Adrenal gland (tissue), 9 donors: ENCODE measurements at regions not wholly inside any gene's neighbourhood (a gene's known extent, or its start where the extent isn't known, plus 50 kb on each side); places are given as distances from the start of the nearest gene placed in this dataset.

Source experiments
- DNase-seq, 7 donors: peaks; one replicate each; pipeline ENCODE4 v3.0.0-alpha.2; 2019 to 2020
- H3K27ac ChIP-seq, 5 donors: fragments of 200-600 bp; sonication (generic) in 4 of 5; 1 replicate in 3 of 5; 2 replicates in 2 of 5; pipeline versions ENCODE4 v1.5.1 to v1.8.0; 2016 to 2020; ENCODE audit warnings: mild to moderate bottlenecking in 1 of 5
- H3K27me3 ChIP-seq: fragments of 200-600 bp; 2 replicates; pipeline ENCODE4 v1.8.0; 2021
- H3K36me3 ChIP-seq, 2 donors: fragments of 200-600 bp; replicated peaks in 1 of 2; 1 replicate in 1 of 2; 2 replicates in 1 of 2; pipeline versions ENCODE4 v1.5.1 to v1.8.0; 2018 to 2022
- H3K4me1 ChIP-seq, 2 donors: fragments of 200-600 bp; replicated peaks in 1 of 2; 1 replicate in 1 of 2; 2 replicates in 1 of 2; pipeline versions ENCODE4 v1.5.1 to v1.8.0; 2018 to 2021
- H3K4me3 ChIP-seq, 4 donors: fragments of 200-600 bp; sonication (generic) in 3 of 4; one replicate each; pipeline ENCODE4 v1.5.1; 2016 to 2018
- H3K9me3 ChIP-seq, 3 donors: fragments of 200-600 bp; sonication (generic) in 1 of 3; replicated peaks in 1 of 3; 1 replicate in 2 of 3; 2 replicates in 1 of 3; pipeline versions ENCODE4 v1.5.1 to v1.8.0; 2016 to 2021
- POLR2A ChIP-seq, 2 donors: fragments of 450-650 bp; IDR thresholded peaks; one replicate each; pipeline ENCODE4 v1.6.1; 2017; ENCODE audit warnings: antibody characterized with exemption in 2 of 2, mild to moderate bottlenecking in 2 of 2, moderate library complexity in 1 of 2
- WGBS, 4 donors: extraction: QIAGEN DNeasy Blood & Tissue Kit in 2 of 4; methylation state at CpG; one replicate each; pipeline versions ENCODE4 v1.1.5 to v1.1.7; 2013 to 2017; 5-methylcytosine and 5-hydroxymethylcytosine counted together
- intact Hi-C, 2 donors: fragments of 100-400 bp; cut with DNase I; formaldehyde crosslinking; loops; one replicate each; pipeline versions ENCODE4 v1.14.1 to v1.15.0; 2022 to 2023
- TF ChIP-seq, protein P1 (sequence below), 6 experiments: fragments of 450-650 bp in 4 of 6; fragments of 200-600 bp in 2 of 6; sonication (generic) in 1 of 6; IDR thresholded peaks; 1 replicate in 5 of 6; 2 replicates in 1 of 6; pipeline versions ENCODE4 v1.5.1 to v1.8.0; 2016 to 2021; ENCODE audit warnings: antibody characterized with exemption in 6 of 6, mild to moderate bottlenecking in 2 of 6, moderate library complexity in 1 of 6
- donor health status: healthy with polysubstance abuse.
- donor health status: Bipolar disorder and iron deficiency.
- donor health status: DM: yes; HTN: yes; CAD: no.
- donor health status: DM: no; HTN: no; CAD: no.
- donor health status: DM: no; HTN: no; CAD: no.

GRCh38 chr2:76187415-76187814, 476.7 kb upstream of the GCFC2 start:
- no peaks in the 10 kb centered on the region for H3K4me1 ChIP-seq
- H3K27me3 ChIP-seq = no peaks in the 10 kb centered on the region
- no peak for DNase-seq
- no peak overlapping the region for H3K27ac ChIP-seq
- intact Hi-C loops = no loop called here
- no peak overlapping the region for H3K4me3 ChIP-seq
- no peak for TF ChIP-seq POLR2A (IDR thresholded peaks at IDR 0.05)
- TF ChIP-seq, protein P1, sequence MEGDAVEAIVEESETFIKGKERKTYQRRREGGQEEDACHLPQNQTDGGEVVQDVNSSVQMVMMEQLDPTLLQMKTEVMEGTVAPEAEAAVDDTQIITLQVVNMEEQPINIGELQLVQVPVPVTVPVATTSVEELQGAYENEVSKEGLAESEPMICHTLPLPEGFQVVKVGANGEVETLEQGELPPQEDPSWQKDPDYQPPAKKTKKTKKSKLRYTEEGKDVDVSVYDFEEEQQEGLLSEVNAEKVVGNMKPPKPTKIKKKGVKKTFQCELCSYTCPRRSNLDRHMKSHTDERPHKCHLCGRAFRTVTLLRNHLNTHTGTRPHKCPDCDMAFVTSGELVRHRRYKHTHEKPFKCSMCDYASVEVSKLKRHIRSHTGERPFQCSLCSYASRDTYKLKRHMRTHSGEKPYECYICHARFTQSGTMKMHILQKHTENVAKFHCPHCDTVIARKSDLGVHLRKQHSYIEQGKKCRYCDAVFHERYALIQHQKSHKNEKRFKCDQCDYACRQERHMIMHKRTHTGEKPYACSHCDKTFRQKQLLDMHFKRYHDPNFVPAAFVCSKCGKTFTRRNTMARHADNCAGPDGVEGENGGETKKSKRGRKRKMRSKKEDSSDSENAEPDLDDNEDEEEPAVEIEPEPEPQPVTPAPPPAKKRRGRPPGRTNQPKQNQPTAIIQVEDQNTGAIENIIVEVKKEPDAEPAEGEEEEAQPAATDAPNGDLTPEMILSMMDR (IDR thresholded peaks at IDR 0.05) = no peak
- no peaks in the 10 kb centered on the region for H3K36me3 ChIP-seq
- H3K9me3 ChIP-seq = no peaks in the 10 kb centered on the region
- WGBS, 4 donors = 58 to 69% (median 66%) methylated on average over 1 of the region's 1 CpG

GRCh38 chr2:76180676-76181075, 470.0 kb upstream of the GCFC2 start:
- Histone ChIP-seq H3K27me3 (no peaks in the 10 kb centered on the region), H3K36me3 (no peaks in the 10 kb centered on the region), H3K27ac (no peak overlapping the region), H3K4me1 (no peaks in the 10 kb centered on the region), H3K9me3 (no peaks in the 10 kb centered on the region), H3K4me3 (no peak overlapping the region)
- no peak for DNase-seq
- no peak for TF ChIP-seq POLR2A (IDR thresholded peaks at IDR 0.05)
- TF ChIP-seq, protein P1 (IDR thresholded peaks at IDR 0.05) = no peak
- intact Hi-C loops = no loop called here
- WGBS, 4 donors = 83 to 100% (median 95%) methylated on average over 1 of the region's 1 CpG

DNA sequence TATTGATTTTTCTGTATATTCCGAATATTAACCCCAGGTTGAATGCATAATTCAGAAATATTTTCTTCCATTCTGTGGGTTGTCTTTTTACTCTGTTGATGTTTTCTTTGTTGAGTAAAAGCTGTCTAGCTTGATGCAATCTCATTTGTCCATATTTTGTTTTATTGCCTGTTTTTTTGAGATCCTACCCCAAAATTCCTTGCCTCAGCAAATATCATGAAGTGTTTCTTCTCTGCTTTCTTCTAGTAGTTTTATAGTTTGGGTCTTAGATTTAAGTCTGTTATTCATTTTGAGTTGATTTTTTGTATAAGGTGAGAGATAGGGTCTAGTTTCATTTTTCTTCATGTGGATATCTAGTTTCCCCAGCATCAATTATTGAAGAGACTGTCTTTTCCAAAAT, 467.9 kb upstream of the GCFC2 start:
- no peaks in the 10 kb centered on the region for H3K9me3 ChIP-seq
- no peak for TF ChIP-seq POLR2A (IDR thresholded peaks at IDR 0.05)
- TF ChIP-seq, protein P1 (IDR thresholded peaks at IDR 0.05) = no peak
- H3K27ac ChIP-seq = no peak overlapping the region
- no peak for DNase-seq
- H3K4me3 ChIP-seq = no peak overlapping the region
- intact Hi-C loops = no loop called here
- 77 to 94% (median 85%) methylated on average over 1 of the region's 1 CpG for WGBS, 4 donors
- H3K27me3 ChIP-seq = no peaks in the 10 kb centered on the region
- no peaks in the 10 kb centered on the region for H3K4me1 ChIP-seq
- H3K36me3 ChIP-seq = no peaks in the 10 kb centered on the region

DNA sequence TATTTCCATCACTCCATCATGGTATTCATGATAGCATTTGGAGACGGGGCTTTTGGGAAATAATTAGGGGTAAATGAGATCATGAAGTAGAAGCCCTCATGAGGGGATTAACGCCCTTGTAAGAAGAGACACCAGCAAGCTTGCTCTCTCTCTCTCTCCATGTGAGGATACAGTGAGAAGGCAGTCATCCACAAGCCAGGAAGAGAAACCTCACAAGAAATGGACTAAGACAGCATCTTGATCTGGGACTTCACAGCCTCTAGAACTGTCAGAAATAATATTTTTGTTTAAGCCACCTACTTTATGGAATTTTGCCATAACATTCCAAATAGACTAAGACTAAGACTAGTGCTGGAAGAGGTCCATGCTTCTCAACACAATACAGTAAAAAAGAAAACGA, 464.6 kb upstream of the GCFC2 start:
- no peak for DNase-seq
- intact Hi-C loops = no loop called here
- 49 to 78% (median 70%) methylated on average over 3 of the region's 3 CpGs for WGBS, 4 donors
- no peaks in the 10 kb centered on the region for H3K9me3 ChIP-seq
- H3K4me1 ChIP-seq = no peaks in the 10 kb centered on the region
- no peak for TF ChIP-seq POLR2A (IDR thresholded peaks at IDR 0.05)
- TF ChIP-seq, protein P1 (IDR thresholded peaks at IDR 0.05) = no peak
- H3K36me3 ChIP-seq = no peaks in the 10 kb centered on the region
- no peaks in the 10 kb centered on the region for H3K27me3 ChIP-seq
- H3K27ac ChIP-seq = no peak overlapping the region
- H3K4me3 ChIP-seq = no peak overlapping the region
